Nephron progenitor cell (in vitro differentiated cells): ENCODE measurements at regions not wholly inside any gene's neighbourhood (a gene's known extent, or its start where the extent isn't known, plus 50 kb on each side); places are given as distances from the start of the nearest gene placed in this dataset.
"Not testable (repeated sequence)": the region's sequence is repeated elsewhere in the genome, so short reads cannot be mapped to it uniquely, and the experiment has no call there.

Experiments
- DNase-seq: peaks from one replicate; pipeline ENCODE4 v3.0.0; 2021
- H3K27ac Mint-ChIP-seq: 2 replicates; pipeline ENCODE4 v1.8.0; 2021; ENCODE audit warnings: mild to moderate bottlenecking, moderate library complexity, mixed read lengths
- H3K27me3 Mint-ChIP-seq: 2 replicates; pipeline ENCODE4 v1.8.0; 2021; ENCODE audit warnings: mild to moderate bottlenecking, low read depth, mixed read lengths; ENCODE audit not compliant: poor library complexity
- H3K36me3 Mint-ChIP-seq: 2 replicates; pipeline ENCODE4 v1.8.0; 2021; ENCODE audit warnings: low read depth, mixed read lengths
- H3K4me1 Mint-ChIP-seq: 2 replicates; pipeline ENCODE4 v1.8.0; 2021; ENCODE audit warnings: mixed read lengths
- H3K4me3 Mint-ChIP-seq: 2 replicates; pipeline ENCODE4 v1.8.0; 2021; ENCODE audit warnings: mild to moderate bottlenecking, moderate library complexity, mixed read lengths
- H3K9me3 Mint-ChIP-seq: 2 replicates; pipeline ENCODE4 v1.8.0; 2021; ENCODE audit warnings: mild to moderate bottlenecking, moderate library complexity, mixed read lengths
- CTCF ChIP-seq: fragments of 200-600 bp; sonication (generic); IDR thresholded peaks from 2 replicates; pipeline ENCODE4 v1.5.0; 2021; ENCODE audit warnings: antibody characterized with exemption

DNA sequence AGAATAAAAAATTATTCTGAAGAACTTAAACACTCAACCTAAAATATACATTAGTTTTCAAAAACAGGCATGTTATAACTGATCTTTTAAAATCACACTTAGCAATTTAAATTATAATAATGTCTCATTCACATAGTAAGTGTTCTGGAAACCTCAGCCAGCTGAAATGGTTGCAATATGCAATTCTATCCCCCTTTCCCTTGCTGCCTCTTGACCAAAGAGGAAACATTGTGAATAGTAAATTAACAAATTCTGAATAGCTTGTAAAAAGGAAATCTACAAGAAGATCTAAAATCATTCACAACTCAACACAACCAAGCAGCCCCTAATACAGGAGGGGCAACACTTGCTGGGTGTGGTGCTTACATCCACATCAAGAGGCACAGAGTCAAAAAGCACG lies 431.9 kb downstream of the BCAT1 start:
- no peak for TF ChIP-seq CTCF
- peaks cover 47% of the 10 kb centered on the region for H3K9me3 Mint-ChIP-seq
- no peak for DNase-seq
- H3K27me3 Mint-ChIP-seq: no peaks in the 10 kb centered on the region
- no peak overlapping the region for H3K4me3 Mint-ChIP-seq
- no peaks in the 10 kb centered on the region for H3K4me1 Mint-ChIP-seq
- peaks cover 38% of the 10 kb centered on the region for H3K36me3 Mint-ChIP-seq
- H3K27ac Mint-ChIP-seq: peak overlapping the region; percentile 3

- peaks cover 7% of the 10 kb centered on the region for H3K9me3 Mint-ChIP-seq
- no peak for DNase-seq
- no peak for TF ChIP-seq CTCF
- H3K4me1 Mint-ChIP-seq: peaks cover 21% of the 10 kb centered on the region
- H3K36me3 Mint-ChIP-seq: peaks cover 7% of the 10 kb centered on the region
- H3K27ac Mint-ChIP-seq: peak overlapping the region; percentile 89
- peaks cover 7% of the 10 kb centered on the region for H3K27me3 Mint-ChIP-seq
- no peak overlapping the region for H3K4me3 Mint-ChIP-seq
Measured at GRCh38 chr12:24510581-24511125, 438.2 kb downstream of the BCAT1 start.

DNA sequence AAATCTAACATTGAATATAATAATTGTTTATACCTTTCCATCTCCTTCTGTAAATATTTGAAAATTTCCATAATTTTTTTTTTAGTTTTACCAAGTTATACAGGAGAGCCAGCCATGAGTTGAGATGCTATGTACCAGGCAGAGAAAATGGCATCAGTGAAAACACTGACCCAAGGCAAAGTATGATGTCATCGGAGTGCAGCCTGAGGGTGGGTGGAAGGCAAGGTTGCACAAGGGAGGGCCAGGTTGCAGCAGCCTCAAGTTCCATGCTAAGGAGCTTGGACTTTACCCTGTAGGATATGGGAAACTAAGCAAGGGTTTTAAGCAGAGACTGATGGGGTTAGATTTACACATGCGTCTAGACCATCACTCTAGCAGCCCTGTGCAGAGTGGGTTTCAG lies 441.1 kb downstream of the BCAT1 start:
- Mint-ChIP-seq H3K27me3 (peaks cover 7% of the 10 kb centered on the region), H3K27ac (no peak overlapping the region), H3K9me3 (no peaks in the 10 kb centered on the region), H3K4me3 (no peak overlapping the region), H3K4me1 (peaks cover 21% of the 10 kb centered on the region), H3K36me3 (no peaks in the 10 kb centered on the region)
- no peak for TF ChIP-seq CTCF
- no peak for DNase-seq

GRCh38 chr12:24505366-24506015 lies 443.4 kb downstream of the BCAT1 start:
- no peak for TF ChIP-seq CTCF
- no peak overlapping the region for H3K4me3 Mint-ChIP-seq
- H3K9me3 Mint-ChIP-seq: no peaks in the 10 kb centered on the region
- no peaks in the 10 kb centered on the region for H3K36me3 Mint-ChIP-seq
- no peak for DNase-seq
- H3K27me3 Mint-ChIP-seq: peaks cover 10% of the 10 kb centered on the region
- peaks cover 18% of the 10 kb centered on the region for H3K4me1 Mint-ChIP-seq
- peak overlapping the region; percentile 24 for H3K27ac Mint-ChIP-seq

DNA sequence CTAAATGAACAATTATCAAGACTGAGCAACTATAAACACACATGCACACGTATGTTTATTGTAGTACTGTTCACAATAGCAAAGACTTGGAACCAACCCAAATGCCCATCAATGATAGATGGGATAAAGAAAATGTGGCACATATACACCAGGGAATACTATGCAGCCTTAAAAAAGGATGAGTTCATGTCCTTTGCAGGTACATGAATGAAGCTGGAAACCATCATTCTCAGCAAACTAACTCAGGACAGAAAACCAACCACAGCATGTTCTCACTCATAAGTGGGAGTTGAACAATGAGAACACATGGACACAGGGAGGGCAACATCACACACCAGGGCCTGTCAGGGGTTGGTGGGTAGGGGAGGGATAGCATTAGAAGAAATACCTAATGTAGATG lies 445.4 kb downstream of the BCAT1 start:
- not testable (repeated sequence) for H3K9me3 Mint-ChIP-seq, H3K36me3 Mint-ChIP-seq, DNase-seq, H3K27ac Mint-ChIP-seq, H3K4me3 Mint-ChIP-seq, H3K27me3 Mint-ChIP-seq
- peaks cover 18% of the 10 kb centered on the region for H3K4me1 Mint-ChIP-seq

GRCh38 chr12:24500831-24501230 lies 448.1 kb downstream of the BCAT1 start:
- Mint-ChIP-seq H3K4me3 (no peak overlapping the region), H3K4me1 (peaks cover 12% of the 10 kb centered on the region), H3K27ac (no peak overlapping the region), H3K36me3 (no peaks in the 10 kb centered on the region), H3K9me3 (no peaks in the 10 kb centered on the region), H3K27me3 (peaks cover 3% of the 10 kb centered on the region)
- no peak for DNase-seq
- no peak for TF ChIP-seq CTCF
